GM12878 (cell line): ENCODE measurements at regions not wholly inside any gene's neighbourhood (a gene's known extent, or its start where the extent isn't known, plus 50 kb on each side); places are given as distances from the start of the nearest gene placed in this dataset.

Experiments
- JUND ChIP-seq: IDR thresholded peaks from 2 replicates; pipeline ENCODE4 v1.6.1; 2012; ENCODE audit warnings: low read depth, mild to moderate bottlenecking, low read length, improper control_type of control experiment, moderate library complexity
- MYB ChIP-seq: fragments of 150-350 bp; IDR thresholded peaks from 2 replicates; pipeline ENCODE4 v1.6.1; 2014; ENCODE audit warnings: mild to moderate bottlenecking, low read depth, low read length, borderline replicate concordance
- RCOR1 ChIP-seq: conservative IDR thresholded peaks from 2 replicates; pipeline ENCODE4 v1.6.1; 2012; ENCODE audit warnings: low read depth, low read length, improper control_type of control experiment
- TCF12 ChIP-seq: IDR thresholded peaks from 2 replicates; pipeline ENCODE4 v1.6.1; 2011; ENCODE audit warnings: low read depth, mild to moderate bottlenecking, low read length
- YY1 ChIP-seq: IDR thresholded peaks from 2 replicates; pipeline ENCODE4 v1.6.1; 2011; ENCODE audit warnings: low read depth, mild to moderate bottlenecking, low read length
- TF ChIP-seq, protein P1 (sequence below): fragments of 450-650 bp; IDR thresholded peaks from 2 replicates; pipeline ENCODE4 v1.6.1; 2016; ENCODE audit warnings: mild to moderate bottlenecking
- TF ChIP-seq, protein P2 (sequence below): IDR thresholded peaks from 2 replicates; pipeline ENCODE4 v1.6.1; 2012; ENCODE audit warnings: low read depth, low read length, improper control_type of control experiment

GRCh38 chr10:33546031-33546430, 211.6 kb upstream of the NRP1 start:
- TF ChIP-seq RCOR1 (no peak), JUND (no peak), YY1 (no peak), TCF12 (no peak), MYB (no peak)
- TF ChIP-seq, protein P1, sequence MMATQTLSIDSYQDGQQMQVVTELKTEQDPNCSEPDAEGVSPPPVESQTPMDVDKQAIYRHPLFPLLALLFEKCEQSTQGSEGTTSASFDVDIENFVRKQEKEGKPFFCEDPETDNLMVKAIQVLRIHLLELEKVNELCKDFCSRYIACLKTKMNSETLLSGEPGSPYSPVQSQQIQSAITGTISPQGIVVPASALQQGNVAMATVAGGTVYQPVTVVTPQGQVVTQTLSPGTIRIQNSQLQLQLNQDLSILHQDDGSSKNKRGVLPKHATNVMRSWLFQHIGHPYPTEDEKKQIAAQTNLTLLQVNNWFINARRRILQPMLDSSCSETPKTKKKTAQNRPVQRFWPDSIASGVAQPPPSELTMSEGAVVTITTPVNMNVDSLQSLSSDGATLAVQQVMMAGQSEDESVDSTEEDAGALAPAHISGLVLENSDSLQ = no peak
- TF ChIP-seq, protein P2, sequence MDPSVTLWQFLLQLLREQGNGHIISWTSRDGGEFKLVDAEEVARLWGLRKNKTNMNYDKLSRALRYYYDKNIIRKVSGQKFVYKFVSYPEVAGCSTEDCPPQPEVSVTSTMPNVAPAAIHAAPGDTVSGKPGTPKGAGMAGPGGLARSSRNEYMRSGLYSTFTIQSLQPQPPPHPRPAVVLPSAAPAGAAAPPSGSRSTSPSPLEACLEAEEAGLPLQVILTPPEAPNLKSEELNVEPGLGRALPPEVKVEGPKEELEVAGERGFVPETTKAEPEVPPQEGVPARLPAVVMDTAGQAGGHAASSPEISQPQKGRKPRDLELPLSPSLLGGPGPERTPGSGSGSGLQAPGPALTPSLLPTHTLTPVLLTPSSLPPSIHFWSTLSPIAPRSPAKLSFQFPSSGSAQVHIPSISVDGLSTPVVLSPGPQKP = no peak
